ENCODE measurements at regions not wholly inside any gene's neighbourhood (a gene's known extent, or its start where the extent isn't known, plus 50 kb on each side); places are given as distances from the start of the nearest gene placed in this dataset.

- Histone ChIP-seq H3K4me2 (ENCODE audit: low read length) (no peak overlapping the region), H3K27ac (ENCODE audit: low read depth, low read length, poor library complexity, severe bottlenecking) (no peak overlapping the region), H2AFZ (ENCODE audit: low read length) (no peak overlapping the region), H3K9me2 (ENCODE audit: insufficient read depth, low read length) (no peaks in the 10 kb centered on the region), H3K9me3 (ENCODE audit: low read length) (no peaks in the 10 kb centered on the region), H3K36me3 (ENCODE audit: insufficient read depth, low read length) (no peaks in the 10 kb centered on the region), H3K4me1 (ENCODE audit: insufficient read depth, low read length, poor library complexity, severe bottlenecking) (no peaks in the 10 kb centered on the region), H3K79me2 (ENCODE audit: insufficient read depth, low read depth, low read length) (no peaks in the 10 kb centered on the region), H4K20me1 (ENCODE audit: insufficient read depth, low read length) (no peaks in the 10 kb centered on the region), H3K4me3 (ENCODE audit: low read depth, low read length, poor library complexity, severe bottlenecking) (no peak overlapping the region)
- no peak for DNase-seq (ENCODE audit: low spot score)
- BruUV-seq (replicated peaks) = no TSS peak
- TF ChIP-seq EZH2phosphoT487 (IDR thresholded peaks at IDR 0.05; ENCODE audit: borderline replicate concordance, low read depth, low read length) = no peak
- TF ChIP-seq, protein P1, sequence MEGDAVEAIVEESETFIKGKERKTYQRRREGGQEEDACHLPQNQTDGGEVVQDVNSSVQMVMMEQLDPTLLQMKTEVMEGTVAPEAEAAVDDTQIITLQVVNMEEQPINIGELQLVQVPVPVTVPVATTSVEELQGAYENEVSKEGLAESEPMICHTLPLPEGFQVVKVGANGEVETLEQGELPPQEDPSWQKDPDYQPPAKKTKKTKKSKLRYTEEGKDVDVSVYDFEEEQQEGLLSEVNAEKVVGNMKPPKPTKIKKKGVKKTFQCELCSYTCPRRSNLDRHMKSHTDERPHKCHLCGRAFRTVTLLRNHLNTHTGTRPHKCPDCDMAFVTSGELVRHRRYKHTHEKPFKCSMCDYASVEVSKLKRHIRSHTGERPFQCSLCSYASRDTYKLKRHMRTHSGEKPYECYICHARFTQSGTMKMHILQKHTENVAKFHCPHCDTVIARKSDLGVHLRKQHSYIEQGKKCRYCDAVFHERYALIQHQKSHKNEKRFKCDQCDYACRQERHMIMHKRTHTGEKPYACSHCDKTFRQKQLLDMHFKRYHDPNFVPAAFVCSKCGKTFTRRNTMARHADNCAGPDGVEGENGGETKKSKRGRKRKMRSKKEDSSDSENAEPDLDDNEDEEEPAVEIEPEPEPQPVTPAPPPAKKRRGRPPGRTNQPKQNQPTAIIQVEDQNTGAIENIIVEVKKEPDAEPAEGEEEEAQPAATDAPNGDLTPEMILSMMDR (conservative IDR thresholded peaks at IDR 0.05; ENCODE audit: low read length) = no peak
- ChIA-PET CTCF (ENCODE audit: unreplicated experiment) (no interaction called here), POLR2A (interaction anchor here (0.9 kb wide), 1 partner anchor 13 kb away, joined by 3 read pairs; no protein-coding TSS in a partner anchor)
- intact Hi-C loops (cut with micrococcal nuclease; ENCODE audit: unreplicated experiment) = no loop called here
These were observed 441.1 kb downstream of the AMY1C start for GRCh38 chr1:104190821-104191220.

DNA sequence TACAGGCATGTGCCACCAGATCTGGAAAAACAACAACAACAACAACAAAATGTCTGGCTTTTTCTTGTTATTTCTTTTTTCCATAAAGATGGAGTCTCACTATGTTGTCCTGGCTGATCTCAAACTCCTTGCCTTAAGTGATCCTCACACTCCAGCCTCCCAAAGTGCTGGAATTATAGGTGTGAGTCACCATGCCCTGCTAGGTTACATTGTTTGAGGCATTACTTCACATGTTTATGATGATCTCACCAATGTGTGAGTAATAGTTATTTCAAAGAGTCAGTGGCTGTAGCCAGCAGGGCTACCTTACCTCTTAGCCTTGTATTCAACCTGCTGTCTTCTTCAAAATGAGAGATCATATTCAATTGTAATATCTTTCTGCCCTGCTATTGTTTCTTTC is 445.7 kb downstream of the AMY1C start:
- Histone ChIP-seq H3K9me3 (ENCODE audit: low read length) (no peaks in the 10 kb centered on the region), H3K4me2 (ENCODE audit: low read length) (no peak overlapping the region), H2AFZ (ENCODE audit: low read length) (no peak overlapping the region), H3K4me3 (ENCODE audit: low read depth, low read length, poor library complexity, severe bottlenecking) (no peak overlapping the region), H3K36me3 (ENCODE audit: insufficient read depth, low read length) (no peaks in the 10 kb centered on the region), H3K4me1 (ENCODE audit: insufficient read depth, low read length, poor library complexity, severe bottlenecking) (no peaks in the 10 kb centered on the region), H3K27ac (ENCODE audit: low read depth, low read length, poor library complexity, severe bottlenecking) (no peak overlapping the region), H4K20me1 (ENCODE audit: insufficient read depth, low read length) (no peaks in the 10 kb centered on the region), H3K79me2 (ENCODE audit: insufficient read depth, low read depth, low read length) (no peaks in the 10 kb centered on the region), H3K9me2 (ENCODE audit: insufficient read depth, low read length) (no peaks in the 10 kb centered on the region)
- no TSS peak for BruUV-seq (replicated peaks)
- POLR2A ChIA-PET = no interaction called here
- DNase-seq (ENCODE audit: low spot score) = no peak
- TF ChIP-seq, protein P1 (conservative IDR thresholded peaks at IDR 0.05; ENCODE audit: low read length) = no peak
- no peak for TF ChIP-seq EZH2phosphoT487 (IDR thresholded peaks at IDR 0.05; ENCODE audit: borderline replicate concordance, low read depth, low read length)
- CTCF ChIA-PET (ENCODE audit: unreplicated experiment) = no interaction called here
- intact Hi-C loops (cut with micrococcal nuclease; ENCODE audit: unreplicated experiment) = no loop called here

GRCh38 chr1:104196136-104196535 is 446.4 kb downstream of the AMY1C start:
- intact Hi-C loops (cut with micrococcal nuclease; ENCODE audit: unreplicated experiment) = no loop called here

More at GRCh38 chr1:104196136-104196535, 446.4 kb downstream of the AMY1C start:
- H2AFZ ChIP-seq (ENCODE audit: low read length) = no peak overlapping the region
- no peaks in the 10 kb centered on the region for H4K20me1 ChIP-seq (ENCODE audit: insufficient read depth, low read length)
- H3K4me2 ChIP-seq (ENCODE audit: low read length) = no peak overlapping the region
- H3K9me3 ChIP-seq (ENCODE audit: low read length) = no peaks in the 10 kb centered on the region
- H3K27ac ChIP-seq (ENCODE audit: low read depth, low read length, poor library complexity, severe bottlenecking) = no peak overlapping the region
- H3K9me2 ChIP-seq (ENCODE audit: insufficient read depth, low read length) = no peaks in the 10 kb centered on the region
- DNase-seq (ENCODE audit: low spot score) = no peak
- TF ChIP-seq EZH2phosphoT487 (IDR thresholded peaks at IDR 0.05; ENCODE audit: borderline replicate concordance, low read depth, low read length) = no peak
- TF ChIP-seq, protein P1 (conservative IDR thresholded peaks at IDR 0.05; ENCODE audit: low read length) = no peak
- H3K4me3 ChIP-seq (ENCODE audit: low read depth, low read length, poor library complexity, severe bottlenecking) = no peak overlapping the region
- ChIA-PET CTCF (ENCODE audit: unreplicated experiment) (no interaction called here), POLR2A (interaction anchor here (0.5 to 0.6 kb wide), 2 partner anchors 48 to 228 kb away, joined by 4 to 7 read pairs; no protein-coding TSS in a partner anchor)
- no peaks in the 10 kb centered on the region for H3K4me1 ChIP-seq (ENCODE audit: insufficient read depth, low read length, poor library complexity, severe bottlenecking)
- H3K36me3 ChIP-seq (ENCODE audit: insufficient read depth, low read length) = no peaks in the 10 kb centered on the region
- H3K79me2 ChIP-seq (ENCODE audit: insufficient read depth, low read depth, low read length) = no peaks in the 10 kb centered on the region
- no TSS peak for BruUV-seq (replicated peaks)

Data from OCI-LY7 (cell line).